ENCODE measurements at regions not wholly inside any gene's neighbourhood (a gene's known extent, or its start where the extent isn't known, plus 50 kb on each side); places are given as distances from the start of the nearest gene placed in this dataset.
"Not testable (repeated sequence)": the region's sequence is repeated elsewhere in the genome, so short reads cannot be mapped to it uniquely, and the experiment has no call there.

DNA sequence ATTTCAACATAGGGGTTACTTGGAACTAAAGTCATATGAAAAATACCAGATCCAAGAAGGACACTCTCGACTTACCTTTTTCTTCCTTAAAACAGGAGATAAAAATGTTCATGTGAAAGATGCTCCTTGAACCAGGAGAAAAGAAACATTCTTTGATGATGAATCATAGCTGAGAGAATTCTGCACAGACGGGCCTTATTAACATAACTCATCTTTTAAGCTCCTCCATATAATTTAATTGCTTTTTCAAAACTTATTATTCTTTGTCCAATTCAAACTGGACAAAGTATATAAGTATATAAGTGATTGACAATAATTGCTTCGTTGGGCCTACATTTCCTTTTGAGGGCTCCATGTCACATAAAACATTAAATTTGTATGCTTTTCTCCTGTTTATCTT, 945.2 kb upstream of the C9orf72 start:
- SMC1A ChIA-PET (ENCODE audit: uncharacterized antibody, unreplicated experiment) = no interaction called here
- DNase-seq (ENCODE audit: low read depth, low spot score) (no peak), FAIRE-seq (no peak), ATAC-seq (no peak)
- Histone ChIP-seq H4K20me1 (ENCODE audit: control insufficient read depth, insufficient read depth) (no peaks in the 10 kb centered on the region), H3K27ac (ENCODE audit: control insufficient read depth, insufficient read depth) (no peak overlapping the region), H3K9me3 (replicated peaks; ENCODE audit: control insufficient read depth, insufficient read depth, low read length) (no peaks in the 10 kb centered on the region), H3K79me2 (ENCODE audit: control insufficient read depth, insufficient read depth, low read length) (no peaks in the 10 kb centered on the region), H3K27me3 (replicated peaks in 1 of 2; ENCODE audit: control insufficient read depth in 2 of 2, insufficient read depth in 2 of 2, low read length in 1 of 2) (no peaks in the 10 kb centered on the region), H2AFZ (ENCODE audit: control insufficient read depth, low read depth, low read length) (no peak overlapping the region), H3K4me3 (no peak overlapping the region), H3K4me2 (ENCODE audit: control insufficient read depth, insufficient read depth) (no peak overlapping the region), H3K9ac (ENCODE audit: control insufficient read depth, insufficient read depth, low read length) (no peak overlapping the region), H3K36me3 (ENCODE audit: control insufficient read depth in 2 of 2, insufficient read depth in 2 of 2, low read length in 1 of 2) (no peaks in the 10 kb centered on the region), H3K4me1 (ENCODE audit: control insufficient read depth, insufficient read depth, low read length) (no peaks in the 10 kb centered on the region)
- WGBS (ENCODE audit: insufficient coverage, insufficient replicate concordance, low lambda C conversion rate, missing lambda C conversion rate) = 0% methylated on average over 3 of the region's 3 CpGs
- in situ Hi-C loops (cut with MboI) = no loop called here
- BruUV-seq (replicated peaks) = no TSS peak
- RAD21 ChIA-PET (ENCODE audit: unreplicated experiment) = no interaction called here
- intact Hi-C loops (cut with micrococcal nuclease; ENCODE audit: unreplicated experiment) = no loop called here
- POLR2A ChIA-PET = no interaction called here
- TF ChIP-seq EED (IDR thresholded peaks at IDR 0.05; ENCODE audit: low read depth) (no peak), EGR1 (IDR thresholded peaks at IDR 0.05; ENCODE audit: borderline replicate concordance in 1 of 2, low read depth in 2 of 2, low read length in 2 of 2) (no peak), CEBPB (IDR thresholded peaks at IDR 0.05; ENCODE audit: borderline replicate concordance in 1 of 2, low read depth in 2 of 2, low read length in 2 of 2) (no peak), CHD1 (IDR thresholded peaks at IDR 0.05; ENCODE audit: low read depth, low read length) (no peak), ZNF274 (IDR thresholded peaks at IDR 0.05; ENCODE audit: insufficient read depth, insufficient read length) (no peak), HCFC1 (IDR thresholded peaks at IDR 0.05; ENCODE audit: low read length) (no peak), CHD2 (IDR thresholded peaks at IDR 0.05; ENCODE audit: borderline replicate concordance, low read depth, low read length) (no peak), CREM (IDR thresholded peaks at IDR 0.05; ENCODE audit: low read depth) (no peak)
- TF ChIP-seq, protein P1, sequence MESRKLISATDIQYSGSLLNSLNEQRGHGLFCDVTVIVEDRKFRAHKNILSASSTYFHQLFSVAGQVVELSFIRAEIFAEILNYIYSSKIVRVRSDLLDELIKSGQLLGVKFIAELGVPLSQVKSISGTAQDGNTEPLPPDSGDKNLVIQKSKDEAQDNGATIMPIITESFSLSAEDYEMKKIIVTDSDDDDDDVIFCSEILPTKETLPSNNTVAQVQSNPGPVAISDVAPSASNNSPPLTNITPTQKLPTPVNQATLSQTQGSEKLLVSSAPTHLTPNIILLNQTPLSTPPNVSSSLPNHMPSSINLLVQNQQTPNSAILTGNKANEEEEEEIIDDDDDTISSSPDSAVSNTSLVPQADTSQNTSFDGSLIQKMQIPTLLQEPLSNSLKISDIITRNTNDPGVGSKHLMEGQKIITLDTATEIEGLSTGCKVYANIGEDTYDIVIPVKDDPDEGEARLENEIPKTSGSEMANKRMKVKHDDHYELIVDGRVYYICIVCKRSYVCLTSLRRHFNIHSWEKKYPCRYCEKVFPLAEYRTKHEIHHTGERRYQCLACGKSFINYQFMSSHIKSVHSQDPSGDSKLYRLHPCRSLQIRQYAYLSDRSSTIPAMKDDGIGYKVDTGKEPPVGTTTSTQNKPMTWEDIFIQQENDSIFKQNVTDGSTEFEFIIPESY (IDR thresholded peaks at IDR 0.05) = no peak
- CTCF ChIA-PET = no interaction called here

DNA sequence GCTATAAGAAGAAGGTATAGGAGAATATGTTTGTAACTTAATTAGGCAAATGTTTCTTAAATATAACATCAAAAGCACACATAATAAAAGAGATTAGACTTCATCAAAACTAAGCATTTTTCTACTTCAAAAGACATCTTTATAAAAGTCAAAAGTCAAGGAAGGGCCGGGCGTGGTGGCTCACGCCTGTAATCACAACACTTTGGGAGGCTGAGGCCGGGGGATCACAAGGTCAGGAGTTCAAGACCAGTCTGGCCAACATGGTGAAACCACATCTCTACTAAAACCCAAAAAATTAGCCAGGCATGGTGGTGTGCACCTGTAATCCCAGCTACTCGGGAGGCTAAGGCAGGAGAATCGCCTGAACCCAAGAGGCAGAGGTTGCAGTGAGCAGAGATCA, 951.0 kb upstream of the C9orf72 start:
- H2AFZ ChIP-seq (ENCODE audit: control insufficient read depth, low read depth, low read length); DNase-seq (ENCODE audit: low read depth, low spot score); SMC1A ChIA-PET (ENCODE audit: uncharacterized antibody, unreplicated experiment); CTCF ChIA-PET; in situ Hi-C loops (cut with MboI); BruUV-seq (replicated peaks); ATAC-seq; H3K27me3 ChIP-seq (replicated peaks in 1 of 2; ENCODE audit: control insufficient read depth in 2 of 2, insufficient read depth in 2 of 2, low read length in 1 of 2); FAIRE-seq; RAD21 ChIA-PET (ENCODE audit: unreplicated experiment); H3K4me2 ChIP-seq (ENCODE audit: control insufficient read depth, insufficient read depth); H3K79me2 ChIP-seq (ENCODE audit: control insufficient read depth, insufficient read depth, low read length); H4K20me1 ChIP-seq (ENCODE audit: control insufficient read depth, insufficient read depth); H3K4me3 ChIP-seq; H3K27ac ChIP-seq (ENCODE audit: control insufficient read depth, insufficient read depth); intact Hi-C loops (cut with micrococcal nuclease; ENCODE audit: unreplicated experiment); H3K4me1 ChIP-seq (ENCODE audit: control insufficient read depth, insufficient read depth, low read length); H3K9ac ChIP-seq (ENCODE audit: control insufficient read depth, insufficient read depth, low read length); H3K36me3 ChIP-seq (ENCODE audit: control insufficient read depth in 2 of 2, insufficient read depth in 2 of 2, low read length in 1 of 2); H3K9me3 ChIP-seq (replicated peaks; ENCODE audit: control insufficient read depth, insufficient read depth, low read length); POLR2A ChIA-PET: not testable (repeated sequence)
- 7% methylated on average over 6 of the region's 6 CpGs for WGBS (ENCODE audit: insufficient coverage, insufficient replicate concordance, low lambda C conversion rate, missing lambda C conversion rate)
